GM23248 (cell line): ENCODE measurements at regions not wholly inside any gene's neighbourhood (a gene's known extent, or its start where the extent isn't known, plus 50 kb on each side); places are given as distances from the start of the nearest gene placed in this dataset.
"Not testable (repeated sequence)": the region's sequence is repeated elsewhere in the genome, so short reads cannot be mapped to it uniquely, and the experiment has no call there.

Experiments used
- DNase-seq: peaks from one replicate; pipeline ENCODE4 v3.0.0-alpha.2; 2015
- H2AFZ ChIP-seq: fragments of 200-600 bp; sonication (generic); 2 replicates; pipeline ENCODE4 v1.6.1; 2016; ENCODE audit warnings: antibody characterized with exemption
- H3F3A ChIP-seq: fragments of 200-600 bp; sonication (generic); 2 replicates; pipeline ENCODE4 v1.6.1; 2016; ENCODE audit warnings: mild to moderate bottlenecking, antibody characterized with exemption, mixed run types; ENCODE audit not compliant: insufficient read depth
- H3K27ac ChIP-seq: fragments of 200-600 bp; sonication (generic); 2 replicates; pipeline ENCODE4 v1.5.1; 2016; ENCODE audit warnings: mild to moderate bottlenecking
- H3K27me3 ChIP-seq: fragments of 200-600 bp; sonication (generic); replicated peaks from 2 replicates; pipeline ENCODE4 v1.6.1; 2016; ENCODE audit warnings: mild to moderate bottlenecking; ENCODE audit not compliant: insufficient read depth
- H3K36me3 ChIP-seq: fragments of 200-600 bp; sonication (generic); 2 replicates; pipeline ENCODE4 v1.6.1; 2016; ENCODE audit warnings: low read depth, mild to moderate bottlenecking
- H3K4me1 ChIP-seq: fragments of 200-600 bp; sonication (generic); 2 replicates; pipeline ENCODE4 v1.6.1; 2016; ENCODE audit warnings: mild to moderate bottlenecking; ENCODE audit not compliant: insufficient read depth
- H3K4me2 ChIP-seq: fragments of 200-600 bp; sonication (generic); one replicate; pipeline ENCODE4 v1.6.1; 2016; ENCODE audit warnings: mild to moderate bottlenecking; ENCODE audit not compliant: unreplicated experiment
- H3K4me3 ChIP-seq: fragments of 200-600 bp; sonication (generic); 2 replicates; pipeline ENCODE4 v1.5.1; 2016; ENCODE audit warnings: mild to moderate bottlenecking
- H3K79me2 ChIP-seq: fragments of 200-600 bp; sonication (generic); 2 replicates; pipeline ENCODE4 v1.6.1; 2016; ENCODE audit warnings: mild to moderate bottlenecking; ENCODE audit not compliant: insufficient read depth
- H3K9ac ChIP-seq: fragments of 200-600 bp; sonication (generic); 2 replicates; pipeline ENCODE4 v1.6.1; 2016; ENCODE audit warnings: mild to moderate bottlenecking
- H3K9me2 ChIP-seq: fragments of 200-600 bp; sonication (generic); 2 replicates; pipeline ENCODE4 v1.6.1; 2016; ENCODE audit warnings: mixed run types, mild to moderate bottlenecking, moderate library complexity; ENCODE audit not compliant: insufficient read depth
- H3K9me3 ChIP-seq: fragments of 200-600 bp; sonication (generic); one replicate; pipeline ENCODE4 v1.6.1; 2017; ENCODE audit warnings: low read depth
- H4K20me1 ChIP-seq: fragments of 200-600 bp; sonication (generic); 2 replicates; pipeline ENCODE4 v1.6.0; 2016; ENCODE audit not compliant: insufficient read depth
- EZH2 ChIP-seq: fragments of 200-600 bp; sonication (generic); IDR thresholded peaks from 2 replicates; pipeline ENCODE4 v1.6.1; 2018; ENCODE audit warnings: antibody characterized with exemption, mild to moderate bottlenecking; ENCODE audit not compliant: insufficient read depth, poor library complexity, severe bottlenecking
- EZH2phosphoT487 ChIP-seq: fragments of 200-600 bp; sonication (generic); IDR thresholded peaks from 2 replicates; pipeline ENCODE4 v1.6.1; 2018; ENCODE audit warnings: antibody characterized with exemption, moderate library complexity, mild to moderate bottlenecking, low read depth; ENCODE audit not compliant: insufficient read depth
- WGBS, 2 experiments: methylation state at CpG; one replicate each; pipeline ENCODE4 v1.1.6; 2015 to 2017; ENCODE audit warnings: low lambda C conversion rate in 2 of 2, low coverage in 1 of 2; ENCODE audit errors: missing lambda C conversion rate in 2 of 2; 5-methylcytosine and 5-hydroxymethylcytosine counted together
- in situ Hi-C: fragments of 300-500 bp; cut with MboI; formaldehyde crosslinking; loops from 2 replicates; pipeline ENCODE4 v1.15.0; 2020

DNA sequence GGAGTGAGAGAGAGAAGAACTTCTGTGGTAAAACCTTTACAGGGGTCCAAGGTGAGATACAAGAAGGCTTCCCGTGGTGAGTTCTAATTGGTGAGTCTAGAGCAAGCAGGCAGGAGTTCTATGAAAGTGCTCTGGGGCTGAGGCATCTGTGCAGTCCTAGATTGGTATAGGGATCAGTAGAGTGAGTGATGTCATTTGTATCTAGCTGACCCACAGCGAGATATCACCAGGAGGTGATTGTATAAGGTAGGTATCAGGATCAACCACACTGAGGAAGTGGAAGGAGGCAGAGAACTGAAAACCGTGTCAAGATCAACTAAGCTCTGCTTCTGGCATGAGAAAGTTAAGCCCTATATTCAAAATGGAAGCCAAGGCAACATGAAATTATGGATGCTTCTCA is 1648.9 kb upstream of the TMEFF2 start:
- no peaks in the 10 kb centered on the region for H3K27me3 ChIP-seq
- H4K20me1 ChIP-seq: no peaks in the 10 kb centered on the region
- 0 out of 2 replicates have a peak, but pooled peaks cover 9% of the 10 kb centered on the region for H3F3A ChIP-seq
- H3K4me2 ChIP-seq: no peak overlapping the region
- H3K79me2 ChIP-seq: no peaks in the 10 kb centered on the region
- no peak overlapping the region for H3K27ac ChIP-seq
- no peaks in the 10 kb centered on the region for H3K9me2 ChIP-seq
- H3K4me3 ChIP-seq: no peak overlapping the region
- no peak for DNase-seq
- H3K4me1 ChIP-seq: peaks cover 26% of the 10 kb centered on the region
- 50 to 76% methylated on average over 3 of the region's 3 CpGs for WGBS, 2 experiments
- H2AFZ ChIP-seq: no peak overlapping the region
- in situ Hi-C loops: no loop called here
- TF ChIP-seq EZH2phosphoT487: no peak
- no peak for TF ChIP-seq EZH2
- H3K9ac ChIP-seq: no peak overlapping the region
- no peaks in the 10 kb centered on the region for H3K9me3 ChIP-seq
- no peaks in the 10 kb centered on the region for H3K36me3 ChIP-seq

DNA sequence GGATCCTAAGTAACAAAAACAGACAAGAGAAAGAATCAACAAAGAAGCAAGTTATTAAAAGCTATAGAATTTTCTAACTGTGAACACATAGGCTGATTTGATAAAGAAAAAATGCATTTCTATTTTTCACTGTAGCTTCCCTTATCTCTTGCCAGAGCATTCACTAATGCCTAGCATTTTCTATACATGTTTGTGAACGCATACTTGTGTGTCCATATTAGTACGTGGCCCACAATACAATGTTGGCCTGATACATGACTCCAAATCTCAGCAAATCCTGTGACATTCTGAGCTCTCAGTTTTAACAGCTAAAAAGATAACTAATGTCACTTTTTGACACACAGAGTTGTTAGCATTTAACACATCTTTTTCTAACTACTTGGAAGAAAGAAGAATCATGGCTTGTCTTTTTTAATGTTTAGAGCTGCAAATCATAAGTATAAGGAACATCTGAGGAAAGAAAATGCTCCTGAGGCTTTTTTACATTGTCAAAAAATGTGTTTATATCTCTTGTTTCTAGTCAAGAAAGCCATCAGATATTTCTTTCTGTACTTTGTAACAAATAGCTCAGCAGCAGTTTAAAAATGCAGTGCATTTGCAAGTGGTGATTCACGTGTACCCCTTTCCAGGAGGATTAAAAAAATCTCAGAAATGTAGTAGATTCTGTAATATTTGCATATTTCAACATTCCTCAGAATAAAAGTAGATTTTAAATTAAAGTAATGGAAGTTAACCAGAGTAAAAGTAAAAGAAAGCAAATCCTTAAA is 1646.8 kb upstream of the TMEFF2 start:
- no peaks in the 10 kb centered on the region for H4K20me1 ChIP-seq
- no peaks in the 10 kb centered on the region for H3K79me2 ChIP-seq
- 27% methylated on average over 3 of the region's 3 CpGs for WGBS, 2 experiments
- H3F3A ChIP-seq: 0 out of 2 replicates have a peak, but pooled peaks cover 9% of the 10 kb centered on the region
- TF ChIP-seq EZH2 (no peak), EZH2phosphoT487 (no peak)
- peaks cover 32% of the 10 kb centered on the region for H3K4me1 ChIP-seq
- H3K9ac ChIP-seq: no peak overlapping the region
- H3K9me3 ChIP-seq: no peaks in the 10 kb centered on the region
- H3K27me3 ChIP-seq: no peaks in the 10 kb centered on the region
- no peaks in the 10 kb centered on the region for H3K9me2 ChIP-seq
- in situ Hi-C loops: no loop called here
- peak overlapping the region; percentile 22 for H3K27ac ChIP-seq
- peak overlapping the region; percentile 8; the same call in 1 of the 2 replicates for H3K4me3 ChIP-seq
- no peaks in the 10 kb centered on the region for H3K36me3 ChIP-seq
- peak overlapping the region; percentile 26 for H3K4me2 ChIP-seq
- peak; percentile 37 for DNase-seq
- H2AFZ ChIP-seq: peak overlapping the region; percentile 3; the same call in 1 of the 2 replicates

DNA sequence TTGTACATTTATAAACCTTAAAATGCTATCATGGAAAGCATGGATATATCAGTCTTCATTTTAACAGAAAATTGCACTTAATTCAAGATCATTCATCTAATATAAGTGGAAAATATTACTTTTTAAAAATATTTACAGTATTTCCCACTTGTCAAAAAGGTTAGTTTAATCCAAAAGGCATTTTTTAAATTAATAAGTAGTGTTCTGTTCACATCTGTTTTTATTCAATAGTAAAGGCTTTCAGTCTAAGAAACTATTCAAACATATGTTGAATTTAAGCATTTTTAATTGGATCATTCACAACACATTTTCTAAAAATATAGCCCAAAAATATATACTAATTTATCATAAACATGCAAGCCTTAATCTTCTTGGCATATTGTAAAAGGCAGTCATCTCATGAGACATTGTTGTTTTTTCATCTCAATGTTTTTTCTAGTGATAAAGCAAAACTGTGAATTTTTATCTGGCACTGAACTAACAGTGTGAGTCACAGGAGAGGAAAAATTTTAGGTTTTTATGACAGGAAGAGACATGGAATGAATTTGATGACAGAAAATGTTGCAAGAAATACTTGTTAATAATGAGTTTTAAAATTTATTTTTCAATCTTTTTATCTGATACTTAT is 1642.5 kb upstream of the TMEFF2 start:
- H3K9ac ChIP-seq: no peak overlapping the region
- in situ Hi-C loops: no loop called here
- peak overlapping the region; percentile 29; the same call in 1 of the 2 replicates for H3K27ac ChIP-seq

DNA sequence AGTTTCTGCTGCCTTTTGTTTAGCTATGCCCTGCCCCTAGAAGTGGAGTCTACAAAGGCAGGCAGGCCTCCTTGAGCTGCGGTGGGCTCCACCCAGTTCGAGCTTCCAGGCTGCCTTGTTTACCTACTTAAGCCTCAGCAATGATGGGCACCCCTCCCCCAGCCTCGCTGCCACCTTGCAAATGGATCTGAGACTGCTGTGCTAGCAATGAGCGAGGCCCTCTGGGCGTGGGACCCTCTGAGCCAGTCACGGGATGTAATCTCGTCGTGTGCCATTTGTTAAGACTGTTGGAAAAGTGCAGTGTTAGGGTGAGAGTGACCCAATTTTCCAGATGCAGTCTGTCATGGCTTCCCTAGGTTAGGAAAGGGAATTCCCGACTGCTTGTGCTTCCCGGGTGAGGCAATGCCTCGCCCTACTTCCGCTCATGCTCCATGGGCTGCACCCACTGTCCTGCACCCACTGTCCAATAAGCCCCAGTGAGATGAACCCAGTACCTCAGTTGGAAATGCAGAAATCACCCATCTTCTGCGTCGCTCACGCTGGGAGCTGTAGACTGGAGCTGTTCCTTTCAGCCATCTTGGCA is 1641.8 kb upstream of the TMEFF2 start:
- H3F3A ChIP-seq, H3K27ac ChIP-seq, H3K79me2 ChIP-seq, in situ Hi-C loops, H4K20me1 ChIP-seq, H3K36me3 ChIP-seq, H3K9me3 ChIP-seq, H3K27me3 ChIP-seq, DNase-seq, H3K4me2 ChIP-seq, H3K4me3 ChIP-seq, H3K9me2 ChIP-seq, H2AFZ ChIP-seq, H3K9ac ChIP-seq: not testable (repeated sequence)
- WGBS, 2 experiments: 54 to 73% methylated on average over 15 of the region's 15 CpGs
- H3K4me1 ChIP-seq: peaks cover 25% of the 10 kb centered on the region

More for the DNA sequence above, 1642.5 kb upstream of the TMEFF2 start:
- Histone ChIP-seq H3K4me3 (no peak overlapping the region), H3K27me3 (no peaks in the 10 kb centered on the region), H3K79me2 (no peaks in the 10 kb centered on the region), H3K9me3 (no peaks in the 10 kb centered on the region), H3K9me2 (no peaks in the 10 kb centered on the region), H3K36me3 (no peaks in the 10 kb centered on the region), H3F3A (0 out of 2 replicates have a peak, but pooled peaks cover 9% of the 10 kb centered on the region), H2AFZ (no peak overlapping the region), H4K20me1 (no peaks in the 10 kb centered on the region), H3K4me2 (peak overlapping the region; percentile 17), H3K4me1 (peaks cover 30% of the 10 kb centered on the region)
- peak; percentile 49 for DNase-seq
- TF ChIP-seq EZH2phosphoT487 (no peak), EZH2 (no peak)

- 34 to 41% methylated on average over 2 of the region's 2 CpGs for WGBS, 2 experiments
Observed at GRCh38 chr2:193833895-193834294, 1639.2 kb upstream of the TMEFF2 start.

More at GRCh38 chr2:193833895-193834294, 1639.2 kb upstream of the TMEFF2 start:
- H3K9me3 ChIP-seq, H3K27me3 ChIP-seq, H2AFZ ChIP-seq, H3K36me3 ChIP-seq, H3K27ac ChIP-seq, H3K9ac ChIP-seq, H3K79me2 ChIP-seq, in situ Hi-C loops, H3K4me3 ChIP-seq, H3K9me2 ChIP-seq, H3K4me2 ChIP-seq, H3F3A ChIP-seq, H4K20me1 ChIP-seq: not testable (repeated sequence)
- peaks cover 17% of the 10 kb centered on the region for H3K4me1 ChIP-seq
- peak; percentile 33 for DNase-seq
